Neural cell (in vitro differentiated cells): ENCODE measurements at regions not wholly inside any gene's neighbourhood (a gene's known extent, or its start where the extent isn't known, plus 50 kb on each side); places are given as distances from the start of the nearest gene placed in this dataset.
"Not testable (repeated sequence)": the region's sequence is repeated elsewhere in the genome, so short reads cannot be mapped to it uniquely, and the experiment has no call there.

Experiments used
- EP300 ChIP-seq: fragments of 450-650 bp; conservative IDR thresholded peaks from 2 replicates; pipeline ENCODE4 v1.6.1; 2014; ENCODE audit warnings: antibody characterized with exemption, mild to moderate bottlenecking, moderate library complexity; ENCODE audit not compliant: poor library complexity, severe bottlenecking
- EZH2 ChIP-seq: fragments of 200-600, 300-800 bp; shearing (Covaris generic), sonication (generic); IDR thresholded peaks from 2 replicates; pipeline ENCODE4 v1.6.1; 2014; ENCODE audit warnings: antibody characterized with exemption, low read length, borderline replicate concordance, mild to moderate bottlenecking; ENCODE audit not compliant: insufficient read depth, poor library complexity, severe bottlenecking
- POLR2AphosphoS5 ChIP-seq: IDR thresholded peaks from 2 replicates; pipeline ENCODE4 v1.6.1; 2012
- RAD21 ChIP-seq: fragments of 450-650 bp; conservative IDR thresholded peaks from 2 replicates; pipeline ENCODE4 v1.6.1; 2014; ENCODE audit warnings: antibody characterized with exemption, mild to moderate bottlenecking, moderate library complexity
- SMC3 ChIP-seq: fragments of 450-650 bp; conservative IDR thresholded peaks from 2 replicates; pipeline ENCODE4 v1.6.1; 2014; ENCODE audit warnings: antibody characterized with exemption, mild to moderate bottlenecking, moderate library complexity; ENCODE audit not compliant: poor library complexity
- TAF1 ChIP-seq: IDR thresholded peaks from 2 replicates; pipeline ENCODE4 v1.6.1; 2012; ENCODE audit warnings: low read depth
- TF ChIP-seq, protein P1 (sequence below): fragments of 450-650 bp; IDR thresholded peaks from 2 replicates; pipeline ENCODE4 v1.5.1; 2014; ENCODE audit warnings: antibody characterized with exemption, mild to moderate bottlenecking, moderate library complexity; ENCODE audit not compliant: poor library complexity, severe bottlenecking
- TF ChIP-seq, protein P2 (sequence below): IDR thresholded peaks from 2 replicates; pipeline ENCODE4 v1.6.1; 2012; ENCODE audit warnings: borderline replicate concordance

DNA sequence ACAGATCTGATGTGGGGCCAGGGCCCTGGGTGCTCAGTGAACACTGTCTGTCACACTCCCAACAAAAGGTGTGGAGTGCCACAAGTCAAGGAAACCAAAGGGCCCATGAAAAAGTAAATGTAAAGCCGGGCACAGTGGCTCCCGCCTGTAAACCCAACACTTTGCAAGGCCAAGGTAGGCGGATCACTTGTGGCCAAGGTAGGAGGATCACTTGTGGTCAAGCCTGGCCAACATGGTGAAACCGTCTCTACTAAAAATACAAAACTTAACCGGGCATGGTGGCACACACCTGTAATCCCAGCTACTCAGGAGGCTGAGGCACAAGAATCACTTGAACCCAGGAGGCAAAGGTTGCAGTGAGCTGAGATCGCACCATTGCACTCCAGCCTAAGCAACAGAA lies 227.6 kb downstream of the ZNF516 start:
- TF ChIP-seq, protein P1, sequence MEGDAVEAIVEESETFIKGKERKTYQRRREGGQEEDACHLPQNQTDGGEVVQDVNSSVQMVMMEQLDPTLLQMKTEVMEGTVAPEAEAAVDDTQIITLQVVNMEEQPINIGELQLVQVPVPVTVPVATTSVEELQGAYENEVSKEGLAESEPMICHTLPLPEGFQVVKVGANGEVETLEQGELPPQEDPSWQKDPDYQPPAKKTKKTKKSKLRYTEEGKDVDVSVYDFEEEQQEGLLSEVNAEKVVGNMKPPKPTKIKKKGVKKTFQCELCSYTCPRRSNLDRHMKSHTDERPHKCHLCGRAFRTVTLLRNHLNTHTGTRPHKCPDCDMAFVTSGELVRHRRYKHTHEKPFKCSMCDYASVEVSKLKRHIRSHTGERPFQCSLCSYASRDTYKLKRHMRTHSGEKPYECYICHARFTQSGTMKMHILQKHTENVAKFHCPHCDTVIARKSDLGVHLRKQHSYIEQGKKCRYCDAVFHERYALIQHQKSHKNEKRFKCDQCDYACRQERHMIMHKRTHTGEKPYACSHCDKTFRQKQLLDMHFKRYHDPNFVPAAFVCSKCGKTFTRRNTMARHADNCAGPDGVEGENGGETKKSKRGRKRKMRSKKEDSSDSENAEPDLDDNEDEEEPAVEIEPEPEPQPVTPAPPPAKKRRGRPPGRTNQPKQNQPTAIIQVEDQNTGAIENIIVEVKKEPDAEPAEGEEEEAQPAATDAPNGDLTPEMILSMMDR = not testable (repeated sequence)
- TF ChIP-seq POLR2AphosphoS5, EP300, TAF1, RAD21, SMC3, EZH2: not testable (repeated sequence)
- TF ChIP-seq, protein P2, sequence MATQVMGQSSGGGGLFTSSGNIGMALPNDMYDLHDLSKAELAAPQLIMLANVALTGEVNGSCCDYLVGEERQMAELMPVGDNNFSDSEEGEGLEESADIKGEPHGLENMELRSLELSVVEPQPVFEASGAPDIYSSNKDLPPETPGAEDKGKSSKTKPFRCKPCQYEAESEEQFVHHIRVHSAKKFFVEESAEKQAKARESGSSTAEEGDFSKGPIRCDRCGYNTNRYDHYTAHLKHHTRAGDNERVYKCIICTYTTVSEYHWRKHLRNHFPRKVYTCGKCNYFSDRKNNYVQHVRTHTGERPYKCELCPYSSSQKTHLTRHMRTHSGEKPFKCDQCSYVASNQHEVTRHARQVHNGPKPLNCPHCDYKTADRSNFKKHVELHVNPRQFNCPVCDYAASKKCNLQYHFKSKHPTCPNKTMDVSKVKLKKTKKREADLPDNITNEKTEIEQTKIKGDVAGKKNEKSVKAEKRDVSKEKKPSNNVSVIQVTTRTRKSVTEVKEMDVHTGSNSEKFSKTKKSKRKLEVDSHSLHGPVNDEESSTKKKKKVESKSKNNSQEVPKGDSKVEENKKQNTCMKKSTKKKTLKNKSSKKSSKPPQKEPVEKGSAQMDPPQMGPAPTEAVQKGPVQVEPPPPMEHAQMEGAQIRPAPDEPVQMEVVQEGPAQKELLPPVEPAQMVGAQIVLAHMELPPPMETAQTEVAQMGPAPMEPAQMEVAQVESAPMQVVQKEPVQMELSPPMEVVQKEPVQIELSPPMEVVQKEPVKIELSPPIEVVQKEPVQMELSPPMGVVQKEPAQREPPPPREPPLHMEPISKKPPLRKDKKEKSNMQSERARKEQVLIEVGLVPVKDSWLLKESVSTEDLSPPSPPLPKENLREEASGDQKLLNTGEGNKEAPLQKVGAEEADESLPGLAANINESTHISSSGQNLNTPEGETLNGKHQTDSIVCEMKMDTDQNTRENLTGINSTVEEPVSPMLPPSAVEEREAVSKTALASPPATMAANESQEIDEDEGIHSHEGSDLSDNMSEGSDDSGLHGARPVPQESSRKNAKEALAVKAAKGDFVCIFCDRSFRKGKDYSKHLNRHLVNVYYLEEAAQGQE = not testable (repeated sequence)
